ENCODE measurements at regions not wholly inside any gene's neighbourhood (a gene's known extent, or its start where the extent isn't known, plus 50 kb on each side); places are given as distances from the start of the nearest gene placed in this dataset.

DNA sequence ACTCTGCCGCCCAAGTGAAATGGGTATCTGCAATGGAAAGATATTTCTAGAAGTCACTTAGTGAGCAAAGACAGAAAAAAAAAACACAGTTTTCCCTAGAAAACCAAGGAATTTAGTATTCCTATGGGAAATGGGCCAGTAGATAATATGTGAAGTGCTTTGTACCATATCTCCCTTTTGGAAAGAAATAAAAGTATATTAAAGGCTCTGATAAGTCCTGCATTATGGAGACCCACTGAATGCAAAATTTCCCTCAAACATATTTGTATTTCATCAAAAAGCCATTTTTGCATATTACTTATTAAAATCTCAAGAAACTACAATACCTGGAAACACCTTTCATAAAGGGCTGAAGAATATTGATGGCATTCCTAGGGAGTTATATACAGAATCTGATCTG is 51.6 kb upstream of the DYNLRB2 start:
- no peak for DNase-seq
- in situ Hi-C loops (cut with MboI; ENCODE audit: low pct_unique_long_range_greater_than_20kb, low sequenced_read_pairs), result no loop called here

DNA sequence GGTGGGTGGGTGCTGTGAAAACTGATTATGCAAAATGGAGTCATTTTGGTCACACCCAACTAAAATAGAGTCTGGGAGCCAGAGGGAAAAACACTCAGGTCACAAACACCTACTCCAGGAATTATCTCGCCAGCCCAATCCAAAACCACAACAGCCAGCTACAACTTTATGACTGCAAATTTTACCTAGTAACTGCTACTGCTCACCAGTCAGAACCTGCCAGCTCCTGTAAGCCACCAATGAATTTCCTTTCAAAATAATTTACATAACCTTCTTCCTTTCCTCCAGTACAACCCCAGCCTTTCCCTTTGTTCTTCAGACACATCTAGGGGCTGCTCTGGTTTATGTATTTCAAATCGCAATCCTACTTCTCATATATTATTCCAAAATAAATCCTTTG is 52.6 kb upstream of the DYNLRB2 start:
- in situ Hi-C loops (cut with MboI; ENCODE audit: low pct_unique_long_range_greater_than_20kb, low sequenced_read_pairs), result no loop called here
- no peak for DNase-seq

DNA sequence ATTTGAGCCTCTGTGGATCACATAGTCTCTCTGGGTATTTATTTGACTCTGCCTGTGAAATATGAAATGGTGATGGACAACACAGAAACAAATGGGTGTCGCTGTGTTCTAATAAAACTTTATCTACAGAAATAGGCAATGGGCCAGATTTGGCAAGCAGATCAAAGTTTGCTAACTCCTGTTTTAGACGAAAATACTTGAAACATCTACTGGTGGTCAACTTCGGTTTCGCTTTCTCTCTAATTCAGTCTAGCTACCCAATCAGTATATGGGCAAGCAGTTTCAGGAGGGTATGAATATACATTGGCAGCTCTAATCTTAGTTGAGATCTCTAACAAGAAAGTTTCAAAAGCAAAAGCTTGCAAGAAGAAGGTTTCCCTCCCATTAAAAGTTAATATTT is 60.1 kb upstream of the DYNLRB2 start:
- no peak for DNase-seq
- in situ Hi-C loops (cut with MboI; ENCODE audit: low pct_unique_long_range_greater_than_20kb, low sequenced_read_pairs), result no loop called here

DNA sequence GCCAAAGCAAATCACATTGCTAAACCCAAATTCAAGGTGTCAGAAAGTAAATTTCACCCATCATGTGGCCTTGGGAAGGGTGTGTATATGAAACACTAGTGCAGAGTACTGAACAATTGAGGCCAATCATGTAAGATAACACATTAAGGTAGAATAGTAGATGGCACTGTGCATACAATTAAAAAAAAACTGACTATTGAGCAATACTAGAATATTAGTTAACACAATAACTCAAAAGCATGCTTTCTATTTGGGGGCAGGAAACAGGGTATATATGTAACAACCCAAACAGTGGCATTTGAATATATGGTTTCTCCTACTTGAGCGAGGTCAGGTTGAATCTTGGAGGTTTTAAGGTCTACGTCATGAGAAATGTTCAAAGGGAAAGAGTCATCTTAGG is 63.0 kb upstream of the DYNLRB2 start:
- in situ Hi-C loops (cut with MboI; ENCODE audit: low pct_unique_long_range_greater_than_20kb, low sequenced_read_pairs), result no loop called here
- no peak for DNase-seq

DNA sequence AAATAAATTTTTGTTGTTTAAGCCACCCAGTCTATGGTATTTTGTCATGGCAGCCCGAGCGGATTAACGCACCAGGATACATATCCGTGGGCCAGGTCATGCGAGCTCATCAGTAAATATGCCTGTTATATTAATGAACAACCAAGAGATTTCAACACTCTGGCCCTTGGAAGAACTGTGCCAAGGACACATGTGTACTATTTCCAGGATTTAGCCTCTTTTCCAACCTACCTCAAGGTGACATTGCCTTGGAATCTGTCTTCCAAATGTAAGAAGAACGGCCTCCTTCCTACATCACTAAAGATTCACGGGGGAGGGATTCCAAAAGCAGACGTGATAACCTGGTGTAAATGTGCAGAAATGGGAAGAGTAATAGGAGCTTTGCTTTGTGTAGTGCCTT is 72.8 kb upstream of the DYNLRB2 start:
- in situ Hi-C loops (cut with MboI; ENCODE audit: low pct_unique_long_range_greater_than_20kb, low sequenced_read_pairs), result no loop called here
- DNase-seq, result no peak

DNA sequence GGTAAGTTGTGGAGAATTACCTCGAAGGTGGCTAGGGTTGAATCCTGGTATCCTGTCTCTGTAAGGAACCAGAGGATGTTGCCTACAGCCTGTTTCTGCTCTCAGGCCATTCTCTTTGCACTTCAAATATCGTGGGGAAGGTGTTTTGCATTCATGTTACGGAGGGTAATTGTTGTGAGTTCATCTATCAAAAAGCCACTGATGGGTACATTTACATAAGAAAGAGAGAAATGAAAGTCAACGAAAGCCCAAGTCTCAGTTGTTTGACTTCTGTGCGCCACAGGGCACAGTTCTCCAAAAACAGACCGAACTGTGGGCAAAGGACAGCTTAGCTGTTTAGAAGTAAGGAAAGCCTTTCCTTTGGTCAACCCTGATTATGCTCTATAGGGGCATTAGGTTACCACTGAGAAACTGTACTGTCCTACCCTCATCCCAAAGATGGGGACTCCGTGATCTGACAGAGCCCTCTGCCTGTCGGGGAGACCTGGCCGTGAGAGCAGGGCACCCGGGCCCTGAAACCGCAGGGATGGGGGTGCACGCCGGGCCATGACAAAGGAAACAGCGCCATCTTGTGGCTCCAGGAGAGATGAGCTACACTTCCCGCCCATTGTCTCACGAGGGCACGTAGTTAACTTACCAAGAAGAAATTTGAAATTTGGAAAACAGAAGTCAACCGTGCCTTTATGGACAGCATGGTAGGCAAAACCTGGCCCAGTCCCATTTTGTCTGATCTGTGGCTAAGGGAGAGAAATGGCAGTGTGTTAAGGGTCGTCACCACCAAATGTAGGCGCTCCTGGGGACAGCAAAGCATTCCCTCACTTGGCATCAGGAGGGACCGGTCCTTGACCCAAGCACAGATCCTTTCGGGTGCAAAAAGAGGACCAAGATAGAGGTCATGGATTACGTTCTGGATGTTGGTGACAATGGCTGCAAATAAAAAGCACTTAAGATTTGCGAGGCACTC is 74.5 kb upstream of the DYNLRB2 start:
- in situ Hi-C loops (cut with MboI; ENCODE audit: low pct_unique_long_range_greater_than_20kb, low sequenced_read_pairs), result no loop called here
- DNase-seq, result peak; percentile 62

DNA sequence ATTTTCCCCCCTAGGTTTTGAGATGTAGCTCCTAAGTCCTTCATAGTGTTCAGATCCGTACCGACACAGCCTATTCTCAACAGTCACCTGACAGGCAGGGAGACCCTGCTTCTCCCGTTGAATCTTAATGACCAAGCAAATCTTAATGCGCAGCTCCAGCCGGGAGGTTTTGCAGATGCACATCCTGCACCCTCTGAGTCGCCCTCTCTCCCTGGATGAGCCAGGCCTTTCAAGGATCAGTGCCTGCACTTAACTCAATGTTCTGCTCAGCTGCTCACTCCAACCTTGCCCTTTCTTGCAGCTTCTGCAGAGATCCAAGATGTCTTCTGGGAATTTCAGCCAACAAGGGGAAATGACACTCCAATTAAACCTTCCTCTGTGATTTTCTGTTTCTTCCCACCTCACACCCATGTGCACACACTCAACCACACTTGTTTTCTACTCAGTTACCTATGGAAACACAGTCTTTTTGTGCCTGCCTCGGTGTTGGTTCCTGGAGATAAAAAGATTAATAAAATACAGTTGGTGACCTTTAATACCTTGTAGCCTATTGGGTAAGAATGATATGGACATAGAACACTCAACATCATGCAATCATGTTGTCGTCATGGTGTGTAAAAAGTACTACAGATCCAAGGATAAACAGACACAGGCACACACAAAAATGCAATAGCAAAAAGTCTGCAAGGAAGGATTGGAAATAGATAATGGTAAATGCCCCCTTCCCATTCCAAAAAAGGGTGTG is 76.9 kb upstream of the DYNLRB2 start:
- in situ Hi-C loops (cut with MboI; ENCODE audit: low pct_unique_long_range_greater_than_20kb, low sequenced_read_pairs), result no loop called here

DNA sequence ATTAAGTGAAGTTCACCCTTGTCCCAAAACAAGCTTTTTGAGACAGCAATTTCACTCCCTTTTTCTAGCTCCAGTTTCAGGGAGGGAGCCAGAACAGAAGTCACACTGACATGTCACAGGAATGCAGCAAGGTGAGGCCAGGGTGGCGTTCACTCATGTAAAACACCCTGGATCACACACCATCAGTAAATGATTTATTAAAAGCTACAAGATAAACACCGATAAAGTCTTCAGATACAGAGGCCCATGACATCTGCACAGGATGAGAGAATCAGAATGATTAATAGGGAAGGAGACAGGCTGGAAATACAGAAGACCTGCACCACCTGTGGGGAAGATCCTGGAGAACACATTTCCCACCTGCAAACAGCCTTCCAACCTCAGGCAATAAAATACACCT is 77.5 kb upstream of the DYNLRB2 start:
- no peak for DNase-seq
- in situ Hi-C loops (cut with MboI; ENCODE audit: low pct_unique_long_range_greater_than_20kb, low sequenced_read_pairs), result no loop called here

More for the DNA sequence above, 76.9 kb upstream of the DYNLRB2 start:
- no peak for DNase-seq

DNA sequence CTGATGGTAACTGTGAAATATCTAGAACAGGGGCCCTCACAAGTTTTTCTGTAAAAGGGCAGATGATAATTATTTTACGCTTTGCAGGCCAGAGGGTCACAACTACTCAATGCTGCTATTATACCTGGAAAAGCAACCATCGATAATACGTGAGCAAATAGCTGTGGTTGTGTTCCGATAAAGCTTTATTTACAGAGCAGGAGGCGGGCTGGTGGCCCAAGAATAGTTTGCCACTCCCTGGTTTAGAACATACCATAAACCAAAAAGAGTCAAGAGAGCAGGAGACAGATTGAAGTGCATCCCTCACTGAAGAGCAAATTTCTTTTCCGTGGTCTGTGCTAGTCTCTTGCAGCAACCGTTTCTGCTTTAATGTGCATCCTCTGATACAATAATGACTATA is 77.9 kb upstream of the DYNLRB2 start:
- DNase-seq, result no peak
- in situ Hi-C loops (cut with MboI; ENCODE audit: low pct_unique_long_range_greater_than_20kb, low sequenced_read_pairs), result no loop called here

DNA sequence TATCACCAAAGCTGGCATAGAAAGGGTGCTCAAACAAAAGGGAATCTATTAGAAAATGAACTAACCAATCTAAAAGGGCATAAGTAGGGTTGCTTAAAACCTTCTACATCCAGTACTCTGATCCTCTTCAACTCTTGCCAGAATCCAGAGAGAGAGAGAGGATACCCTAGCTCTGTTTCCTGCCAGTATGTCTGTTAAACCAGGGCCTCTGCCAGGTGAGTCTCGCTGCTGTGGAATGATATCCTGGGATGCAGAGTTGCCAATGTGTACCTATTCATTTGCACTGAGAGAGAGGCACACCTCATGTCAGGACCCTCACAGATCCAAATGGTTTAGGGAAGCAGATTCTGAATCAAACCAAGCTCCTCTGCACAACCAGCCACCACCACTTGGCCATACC is 79.8 kb upstream of the DYNLRB2 start:
- no peak for DNase-seq
- in situ Hi-C loops (cut with MboI; ENCODE audit: low pct_unique_long_range_greater_than_20kb, low sequenced_read_pairs), result no loop called here

DNA sequence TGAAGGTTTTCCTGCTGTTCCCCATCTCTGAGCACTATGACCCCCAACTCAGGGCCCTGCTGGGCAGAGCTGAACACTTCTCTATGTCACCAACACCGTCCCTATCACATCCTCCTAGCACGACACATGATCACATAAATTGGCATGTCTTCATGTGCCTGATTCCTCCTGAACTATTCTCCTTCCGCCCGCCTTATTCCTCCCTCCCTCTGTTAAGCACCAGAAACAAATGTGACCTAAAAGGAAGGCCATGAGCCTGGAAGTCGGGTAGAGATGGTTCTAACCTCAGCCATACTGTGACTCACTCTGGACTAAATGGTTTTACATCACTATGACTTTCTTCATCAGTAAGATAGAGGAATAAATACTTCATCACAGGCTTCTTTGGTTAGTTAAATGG is 80.8 kb upstream of the DYNLRB2 start:
- in situ Hi-C loops (cut with MboI; ENCODE audit: low pct_unique_long_range_greater_than_20kb, low sequenced_read_pairs), result no loop called here
- no peak for DNase-seq

DNA sequence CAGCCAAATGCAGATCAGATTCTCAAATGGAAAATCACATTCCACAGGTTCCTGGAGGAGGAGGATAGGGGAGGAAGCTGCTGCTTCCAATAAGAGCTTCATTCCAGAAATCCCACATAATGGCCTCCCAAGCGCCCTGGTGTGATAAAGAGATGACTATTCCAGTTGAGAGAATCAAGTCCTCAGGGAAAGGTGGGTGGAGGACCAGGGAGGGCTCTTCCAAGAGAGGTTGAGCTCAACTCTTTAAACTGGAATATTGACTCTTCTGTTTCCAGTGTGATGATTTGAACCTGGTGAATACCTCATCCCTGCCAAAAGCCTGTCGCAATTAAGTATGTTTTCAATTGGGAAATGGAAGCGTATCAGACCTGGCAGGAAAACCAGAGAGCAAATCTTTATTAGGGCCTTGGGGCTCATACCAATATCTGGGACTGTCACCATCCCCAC is 81.4 kb upstream of the DYNLRB2 start:
- in situ Hi-C loops (cut with MboI; ENCODE audit: low pct_unique_long_range_greater_than_20kb, low sequenced_read_pairs), result no loop called here

DNA sequence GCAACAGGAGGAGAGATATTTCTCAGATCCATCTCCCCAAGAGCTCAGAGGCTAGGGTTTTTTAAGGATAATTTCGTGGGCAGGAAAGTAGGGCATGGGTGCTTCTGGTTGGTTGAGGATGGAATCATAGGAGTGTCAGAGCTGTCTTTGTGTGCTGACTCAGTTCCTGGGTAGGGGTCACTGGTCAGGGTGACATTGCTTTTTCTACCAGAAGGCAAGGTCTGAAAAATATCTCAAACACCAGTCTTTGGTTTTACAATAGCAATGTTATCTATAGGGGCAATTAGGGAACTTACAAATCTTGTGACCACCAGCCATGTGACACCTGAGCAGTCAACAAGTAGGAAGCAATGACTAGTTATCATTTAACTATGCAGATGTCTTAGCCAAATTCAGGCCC is 82.9 kb upstream of the DYNLRB2 start:
- in situ Hi-C loops (cut with MboI; ENCODE audit: low pct_unique_long_range_greater_than_20kb, low sequenced_read_pairs), result no loop called here
- DNase-seq, result no peak

More for the DNA sequence above, 81.4 kb upstream of the DYNLRB2 start:
- no peak for DNase-seq

DNA sequence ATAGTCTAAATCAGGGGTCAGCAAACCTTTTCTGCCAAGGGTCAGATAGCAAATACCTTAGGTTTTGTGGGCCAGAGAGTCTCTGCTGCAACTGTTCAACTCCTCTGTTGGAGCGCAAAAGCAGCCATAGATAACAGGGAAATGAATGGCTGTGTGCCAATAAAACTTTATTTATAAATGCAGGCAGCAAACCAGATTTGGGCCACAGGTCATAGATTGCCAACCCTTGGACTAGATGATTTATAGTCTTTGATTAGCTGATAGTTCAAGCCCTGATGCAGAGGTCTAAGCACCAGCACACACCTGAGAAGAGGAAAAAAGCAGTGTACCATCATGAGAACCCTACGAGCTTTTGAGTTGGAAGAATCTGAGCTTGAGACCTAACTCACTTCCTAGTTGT is 86.0 kb upstream of the DYNLRB2 start:
- DNase-seq, result no peak
- in situ Hi-C loops (cut with MboI; ENCODE audit: low pct_unique_long_range_greater_than_20kb, low sequenced_read_pairs), result no loop called here

DNA sequence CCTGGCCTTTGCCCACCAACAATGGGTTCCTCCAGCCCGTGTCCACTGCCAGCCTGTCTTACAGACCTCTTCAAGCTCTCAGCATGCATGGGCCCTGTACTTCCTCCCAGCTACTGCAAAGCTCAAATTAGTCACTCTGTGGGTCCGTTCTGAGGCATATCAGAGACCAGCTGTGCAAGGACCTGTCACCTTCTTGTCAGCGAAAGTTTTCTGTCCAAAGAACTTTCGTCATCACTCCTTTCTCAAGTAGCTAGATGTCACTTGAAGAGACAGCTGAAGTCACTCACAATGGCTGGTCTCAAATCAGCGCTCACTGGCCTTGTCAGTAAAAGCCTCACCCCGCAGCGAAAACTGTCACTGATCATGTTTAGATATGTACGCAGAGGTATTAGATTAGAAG is 91.4 kb upstream of the DYNLRB2 start:
- DNase-seq, result no peak
- in situ Hi-C loops (cut with MboI; ENCODE audit: low pct_unique_long_range_greater_than_20kb, low sequenced_read_pairs), result no loop called here

DNA sequence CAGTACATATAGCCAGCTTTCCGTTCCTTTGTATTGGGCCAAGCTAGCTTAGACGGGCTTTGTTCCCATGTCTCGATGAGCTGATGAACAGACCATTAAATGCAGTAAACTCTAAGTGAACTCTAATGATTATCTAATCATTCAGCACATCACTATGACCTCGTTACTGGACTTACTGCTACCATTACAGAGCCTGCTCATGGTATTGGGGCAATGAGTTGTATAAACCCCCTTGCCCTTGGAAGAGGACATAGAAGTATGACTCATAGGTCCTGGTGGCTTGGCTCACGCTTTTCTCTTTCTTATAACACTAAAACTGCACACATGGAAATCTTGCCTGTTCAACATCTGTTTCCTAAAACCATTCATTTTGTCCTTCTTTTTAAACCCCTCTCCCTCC is 93.6 kb upstream of the DYNLRB2 start:
- DNase-seq, result no peak
- in situ Hi-C loops (cut with MboI; ENCODE audit: low pct_unique_long_range_greater_than_20kb, low sequenced_read_pairs), result no loop called here

DNA sequence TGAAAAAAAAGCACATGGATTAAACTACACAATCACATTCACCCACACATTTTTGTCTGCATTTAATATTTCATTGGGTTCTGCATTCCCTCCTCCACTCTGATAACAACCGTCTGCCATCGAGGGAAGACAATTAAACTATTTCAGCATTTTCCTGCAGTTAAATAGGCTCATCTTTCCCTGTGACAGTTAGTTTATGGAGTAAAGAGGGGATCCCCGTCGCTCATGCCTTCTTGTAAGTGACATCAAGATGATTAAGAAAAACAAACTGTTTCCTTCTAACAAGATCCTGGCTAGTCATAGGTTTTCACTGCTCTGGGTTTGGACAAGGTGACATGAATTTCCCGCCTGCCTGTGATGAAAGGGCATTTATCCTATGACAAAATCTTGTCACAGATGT is 98.0 kb upstream of the DYNLRB2 start:
- no peak for DNase-seq
- in situ Hi-C loops (cut with MboI; ENCODE audit: low pct_unique_long_range_greater_than_20kb, low sequenced_read_pairs), result no loop called here

DNA sequence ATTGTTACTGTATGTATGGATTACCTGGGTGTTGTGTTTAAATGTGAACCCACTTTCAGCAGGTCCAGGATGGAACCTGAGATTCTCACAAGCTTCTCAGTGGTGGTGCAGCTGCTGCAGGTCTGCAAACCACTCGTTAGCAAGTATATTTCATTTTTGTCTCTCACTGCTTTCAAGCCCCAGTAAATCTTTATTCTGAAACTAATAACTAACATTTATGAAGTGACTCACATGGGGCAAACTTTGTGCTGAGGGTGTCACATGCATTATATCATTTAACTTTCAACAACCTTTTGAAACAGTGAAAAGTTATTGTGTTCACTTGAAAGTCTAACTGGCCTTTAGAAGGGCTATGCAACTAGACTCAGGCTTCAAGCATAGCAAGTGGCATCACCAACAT is 98.9 kb upstream of the DYNLRB2 start:
- in situ Hi-C loops (cut with MboI; ENCODE audit: low pct_unique_long_range_greater_than_20kb, low sequenced_read_pairs), result no loop called here
- DNase-seq, result no peak

DNA sequence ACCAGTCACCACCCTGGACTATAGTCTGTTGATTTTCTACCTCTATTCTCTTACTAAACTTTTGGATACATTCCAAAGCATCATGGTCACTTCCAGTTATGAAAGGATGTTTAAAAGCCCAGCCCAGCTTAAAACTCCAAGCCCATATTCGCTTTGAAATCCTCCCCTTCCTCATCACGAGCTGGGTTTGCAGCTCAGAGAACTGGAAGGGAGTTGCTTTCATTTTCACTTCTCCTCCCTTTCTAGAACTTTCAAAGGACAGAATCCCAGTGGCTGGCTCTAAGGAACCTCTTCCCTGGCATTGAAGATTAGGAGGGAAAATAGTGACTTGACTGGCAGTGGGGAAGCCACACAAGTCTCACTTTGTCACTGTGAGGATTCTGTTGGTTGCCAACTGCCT is 100.1 kb upstream of the DYNLRB2 start:
- in situ Hi-C loops (cut with MboI; ENCODE audit: low pct_unique_long_range_greater_than_20kb, low sequenced_read_pairs), result no loop called here
- no peak for DNase-seq

DNA sequence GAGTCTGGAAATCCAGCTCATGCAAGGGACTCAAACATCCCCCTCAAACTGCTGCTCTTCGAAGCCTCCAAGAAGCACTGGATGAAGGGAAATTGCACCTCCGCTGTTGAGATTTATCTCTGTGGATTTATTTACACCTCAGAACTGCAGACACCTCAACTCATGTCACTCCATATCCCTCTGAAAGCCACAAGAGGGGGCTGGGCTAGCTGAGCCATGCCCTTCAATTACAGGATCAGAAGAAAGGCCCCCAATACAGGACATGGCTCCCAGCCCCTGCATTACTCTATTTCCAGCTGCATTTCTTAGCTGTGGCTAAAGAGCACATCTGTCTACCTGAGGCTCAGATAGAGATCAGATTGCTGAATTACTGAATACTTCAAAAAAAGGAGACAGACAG is 103.1 kb upstream of the DYNLRB2 start:
- in situ Hi-C loops (cut with MboI; ENCODE audit: low pct_unique_long_range_greater_than_20kb, low sequenced_read_pairs), result no loop called here

More for the DNA sequence above, 103.1 kb upstream of the DYNLRB2 start:
- DNase-seq, result no peak
